ENCODE measurements at regions not wholly inside any gene's neighbourhood (a gene's known extent, or its start where the extent isn't known, plus 50 kb on each side); places are given as distances from the start of the nearest gene placed in this dataset.

GRCh38 chr11:110376021-110376420 lies 53.7 kb upstream of the FDX1 start:
- no peak overlapping the region for H3K4me3 ChIP-seq (ENCODE audit: low read length)
- TF ChIP-seq CTCF (IDR thresholded peaks at IDR 0.05; ENCODE audit: insufficient read depth, low read depth, low read length, missing control alignments), result no peak

GRCh38 chr11:110376711-110377324 lies 52.9 kb upstream of the FDX1 start:
- peak; percentile 80 for TF ChIP-seq CTCF (IDR thresholded peaks at IDR 0.05; ENCODE audit: insufficient read depth, low read depth, low read length, missing control alignments)
- DNase-seq (ENCODE audit: low read depth), result peak; percentile 79
- H3K4me3 ChIP-seq (ENCODE audit: low read length), result peak overlapping the region; percentile 38

More at GRCh38 chr11:110376021-110376420, 53.7 kb upstream of the FDX1 start:
- no peak for DNase-seq (ENCODE audit: low read depth)

- TF ChIP-seq CTCF (IDR thresholded peaks at IDR 0.05; ENCODE audit: insufficient read depth, low read depth, low read length, missing control alignments), result no peak
- H3K4me3 ChIP-seq (ENCODE audit: low read length), result no peak overlapping the region
- no peak for DNase-seq (ENCODE audit: low read depth)
Measured at GRCh38 chr11:110377434-110377833, 52.3 kb upstream of the FDX1 start.

- DNase-seq (ENCODE audit: low read depth), result no peak
- TF ChIP-seq CTCF (IDR thresholded peaks at IDR 0.05; ENCODE audit: insufficient read depth, low read depth, low read length, missing control alignments), result no peak
- H3K4me3 ChIP-seq (ENCODE audit: low read length), result no peak overlapping the region
Measured at GRCh38 chr11:110379261-110379660, 50.5 kb upstream of the FDX1 start.

GRCh38 chr11:110379936-110380335 lies 49.8 kb upstream of the FDX1 start:
- no peak for DNase-seq (ENCODE audit: low read depth)
- H3K4me3 ChIP-seq (ENCODE audit: low read length), result no peak overlapping the region
- TF ChIP-seq CTCF (IDR thresholded peaks at IDR 0.05; ENCODE audit: insufficient read depth, low read depth, low read length, missing control alignments), result no peak

Data from epithelial cell of esophagus (primary cell).